Natural killer cell (primary cell): ENCODE measurements at regions not wholly inside any gene's neighbourhood (a gene's known extent, or its start where the extent isn't known, plus 50 kb on each side); places are given as distances from the start of the nearest gene placed in this dataset.

Experiments
- ATAC-seq, 3 donors: fragments of 150-1000 bp in 2 of 3; fragments of 200-7000 bp in 1 of 3; cut with Tn5 transposase; 1 replicate in 1 of 3; 2 replicates in 2 of 3; pipeline ENCODE4 v1.10.0; 2021; ENCODE audit warnings: mild to moderate bottlenecking in 2 of 3, moderate library complexity in 2 of 3
- DNase-seq, 2 donors: peaks; one replicate each; pipeline versions ENCODE4 v3.0.0 to v3.0.0-alpha.2; 2013 to 2021; ENCODE audit warnings: mixed read lengths in 1 of 2
- H3K27ac ChIP-seq: one replicate; pipeline ENCODE4 v1.5.1; 2013; ENCODE audit warnings: mild to moderate bottlenecking, low read length
- H3K27me3 ChIP-seq: one replicate; pipeline ENCODE4 v1.6.1; 2013; ENCODE audit warnings: low read length; ENCODE audit not compliant: control insufficient read depth, insufficient read depth
- H3K36me3 ChIP-seq: one replicate; pipeline ENCODE4 v1.6.1; 2013; ENCODE audit warnings: low read length; ENCODE audit not compliant: control insufficient read depth, insufficient read depth
- H3K4me1 ChIP-seq: one replicate; pipeline ENCODE4 v1.6.1; 2013; ENCODE audit warnings: low read length; ENCODE audit not compliant: control insufficient read depth, insufficient read depth
- H3K4me3 ChIP-seq: one replicate; pipeline ENCODE4 v1.5.1; 2013; ENCODE audit warnings: low read length
- H3K9me3 ChIP-seq: one replicate; pipeline ENCODE4 v1.6.1; 2013; ENCODE audit warnings: low read length; ENCODE audit not compliant: control insufficient read depth, insufficient read depth
- H3K27ac Mint-ChIP-seq, 2 donors: one replicate each; pipeline ENCODE4 v1.8.0; 2022; ENCODE audit warnings: mild to moderate bottlenecking in 2 of 2, mixed read lengths in 2 of 2, moderate library complexity in 1 of 2
- H3K27me3 Mint-ChIP-seq, 2 donors: one replicate each; pipeline ENCODE4 v1.8.0; 2022; ENCODE audit warnings: low read depth in 2 of 2, mixed read lengths in 2 of 2
- H3K36me3 Mint-ChIP-seq: one replicate; pipeline ENCODE4 v1.8.0; 2022; ENCODE audit warnings: mixed read lengths
- H3K4me1 Mint-ChIP-seq, 2 donors: one replicate each; pipeline ENCODE4 v1.8.0; 2022; ENCODE audit warnings: mixed read lengths in 2 of 2
- H3K4me3 Mint-ChIP-seq: one replicate; pipeline ENCODE4 v1.8.0; 2022; ENCODE audit warnings: mild to moderate bottlenecking, moderate library complexity, mixed read lengths
- H3K9me3 Mint-ChIP-seq, 2 donors: one replicate each; pipeline ENCODE4 v1.8.0; 2022; ENCODE audit warnings: mixed read lengths in 2 of 2
- CTCF ChIP-seq: fragments of 200-600 bp; IDR thresholded peaks from one replicate; pipeline ENCODE4 v1.8.0; 2022; ENCODE audit warnings: antibody characterized with exemption
- WGBS: methylation state at CpG from one replicate; pipeline ENCODE4 v1.1.7; 2013; ENCODE audit warnings: missing lambda C conversion rate; ENCODE audit not compliant: insufficient coverage; 5-methylcytosine and 5-hydroxymethylcytosine counted together
- intact Hi-C: fragments of 100-400 bp; cut with micrococcal nuclease; formaldehyde crosslinking; loops from one replicate; pipeline ENCODE4 v1.14.2; 2022

DNA sequence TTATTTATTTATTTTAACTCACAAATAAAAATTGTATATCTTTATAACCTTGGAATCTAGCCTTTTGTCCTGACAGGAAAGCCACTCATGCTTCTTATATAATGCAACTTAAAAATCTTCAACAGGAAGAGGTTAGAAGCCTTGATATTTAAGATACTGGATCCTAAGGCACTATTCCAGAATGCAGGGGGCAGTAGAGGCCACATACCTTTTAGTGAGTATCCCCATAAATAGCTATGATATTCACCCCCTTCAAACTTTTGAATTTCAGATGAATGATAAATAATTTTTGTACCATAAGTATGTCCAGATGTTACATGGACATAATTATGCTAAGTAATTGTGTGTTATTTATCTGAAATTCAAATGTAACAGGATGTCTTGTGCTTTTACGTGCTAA, 592.7 kb upstream of the VRK2 start:
- TF ChIP-seq CTCF = no peak
- H3K27me3 ChIP-seq = no peaks in the 10 kb centered on the region
- intact Hi-C loops = no loop called here
- DNase-seq = no peak
- Mint-ChIP-seq H3K4me1 (no peaks in the 10 kb centered on the region), H3K9me3 (peaks cover 4 to 19% of the 10 kb centered on the region in 2 donors), H3K27ac (no peak overlapping the region), H3K4me3 (no peak overlapping the region), H3K27me3 (no peaks in the 10 kb centered on the region), H3K36me3 (peaks cover 6% of the 10 kb centered on the region)
- H3K9me3 ChIP-seq = no peaks in the 10 kb centered on the region
- ATAC-seq = no peak
- H3K4me1 ChIP-seq = no peaks in the 10 kb centered on the region
- no peak overlapping the region for H3K4me3 ChIP-seq
- H3K27ac ChIP-seq = no peak overlapping the region
- WGBS = 63% methylated on average over 1 of the region's 1 CpG
- H3K36me3 ChIP-seq = no peaks in the 10 kb centered on the region

DNA sequence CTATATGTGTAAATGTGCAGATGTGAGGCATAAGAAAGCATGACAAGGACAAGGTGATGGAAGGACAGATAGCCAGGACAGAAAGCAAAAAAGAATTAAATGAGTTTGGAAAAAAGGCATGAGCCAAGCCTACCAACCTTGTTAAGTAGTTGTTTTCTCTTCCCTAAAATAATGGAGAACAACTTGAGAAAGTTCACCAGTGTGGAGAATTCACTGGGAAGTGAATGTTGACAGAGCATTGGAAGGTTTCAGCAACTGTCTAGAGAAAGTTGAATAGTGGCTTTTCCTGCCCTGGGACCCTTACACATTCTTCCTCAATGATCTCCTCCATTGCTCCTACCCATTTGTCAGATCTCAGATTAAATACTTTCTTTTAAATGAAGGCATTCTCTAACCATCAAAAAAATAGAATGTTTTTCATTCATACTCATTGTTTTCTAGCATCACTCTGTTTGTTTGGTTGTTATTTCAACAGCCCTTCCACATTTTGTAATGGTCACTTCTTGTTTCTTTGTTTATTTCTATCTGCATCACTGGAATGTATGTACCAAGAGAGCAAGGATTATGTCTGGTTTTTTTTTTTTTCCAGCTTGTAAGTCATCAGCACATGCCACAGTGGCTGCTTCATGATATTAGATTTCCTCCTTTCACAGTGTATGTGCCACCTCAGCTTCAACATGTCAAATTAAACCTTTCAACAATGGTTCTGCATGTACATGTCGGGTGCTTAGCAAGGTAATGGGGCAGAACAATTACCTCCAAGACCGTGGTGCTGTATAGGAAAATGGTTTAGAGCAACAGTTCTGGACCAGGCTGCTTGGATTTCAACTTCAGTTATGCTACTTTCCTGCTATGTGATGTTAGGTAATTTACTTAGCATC, 586.0 kb upstream of the VRK2 start:
- Mint-ChIP-seq H3K4me3 (no peak overlapping the region), H3K36me3 (peaks cover 6% of the 10 kb centered on the region), H3K27ac (no peak overlapping the region), H3K4me1 (no peaks in the 10 kb centered on the region), H3K9me3 (peaks cover 9 to 22% of the 10 kb centered on the region in 2 donors), H3K27me3 (no peaks in the 10 kb centered on the region)
- no peak for TF ChIP-seq CTCF
- H3K27ac ChIP-seq = no peak overlapping the region
- no peak overlapping the region for H3K4me3 ChIP-seq
- no peaks in the 10 kb centered on the region for H3K27me3 ChIP-seq
- intact Hi-C loops = no loop called here
- H3K36me3 ChIP-seq = no peaks in the 10 kb centered on the region
- WGBS = 78% methylated on average over 2 of the region's 2 CpGs
- no peaks in the 10 kb centered on the region for H3K4me1 ChIP-seq
- ATAC-seq (no peak), DNase-seq (no peak)
- H3K9me3 ChIP-seq = no peaks in the 10 kb centered on the region

DNA sequence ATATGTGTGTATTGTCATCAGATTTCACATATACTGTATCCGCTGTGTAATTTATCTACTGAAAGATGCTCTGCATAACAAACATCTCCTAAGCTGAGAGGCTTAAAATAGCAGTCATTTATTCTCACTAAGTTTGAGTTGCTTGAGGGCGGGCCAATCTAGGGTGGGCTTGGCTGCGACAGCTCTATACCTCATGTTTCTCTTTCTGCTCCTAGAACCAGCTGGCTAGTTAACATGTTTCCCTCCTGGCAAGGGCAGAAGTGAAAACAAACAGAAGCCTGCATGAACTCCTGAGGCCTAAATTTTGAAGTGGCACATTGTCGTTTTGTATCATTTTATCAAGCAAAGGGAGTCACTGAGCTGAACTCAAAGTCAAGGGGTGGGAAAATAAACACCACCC, 585.0 kb upstream of the VRK2 start:
- Histone ChIP-seq H3K4me3 (no peak overlapping the region), H3K36me3 (no peaks in the 10 kb centered on the region), H3K9me3 (no peaks in the 10 kb centered on the region), H3K27me3 (no peaks in the 10 kb centered on the region), H3K27ac (no peak overlapping the region), H3K4me1 (no peaks in the 10 kb centered on the region)
- no peak for TF ChIP-seq CTCF
- no peaks in the 10 kb centered on the region for H3K27me3 Mint-ChIP-seq
- ATAC-seq (no peak), DNase-seq (no peak)
- peaks cover 6% of the 10 kb centered on the region for H3K36me3 Mint-ChIP-seq
- intact Hi-C loops = no loop called here
- H3K4me1 Mint-ChIP-seq = no peaks in the 10 kb centered on the region
- 81% methylated on average over 3 of the region's 4 CpGs for WGBS
- H3K9me3 Mint-ChIP-seq = peaks cover 10 to 26% of the 10 kb centered on the region in 2 donors
- H3K4me3 Mint-ChIP-seq = no peak overlapping the region
- H3K27ac Mint-ChIP-seq = no peak overlapping the region

GRCh38 chr2:57465067-57465466, 581.5 kb upstream of the VRK2 start:
- no peak for TF ChIP-seq CTCF
- Mint-ChIP-seq H3K9me3 (peaks cover 15 to 19% of the 10 kb centered on the region in 2 donors), H3K4me3 (no peak overlapping the region), H3K4me1 (no peaks in the 10 kb centered on the region), H3K36me3 (no peaks in the 10 kb centered on the region), H3K27ac (no peak overlapping the region), H3K27me3 (no peaks in the 10 kb centered on the region)
- Histone ChIP-seq H3K27me3 (no peaks in the 10 kb centered on the region), H3K27ac (no peak overlapping the region), H3K9me3 (no peaks in the 10 kb centered on the region), H3K36me3 (no peaks in the 10 kb centered on the region), H3K4me3 (no peak overlapping the region), H3K4me1 (no peaks in the 10 kb centered on the region)
- intact Hi-C loops = no loop called here
- ATAC-seq (no peak), DNase-seq (no peak)
- 88% methylated on average over 5 of the region's 6 CpGs for WGBS
